H1 (cell line): ENCODE measurements at regions not wholly inside any gene's neighbourhood (a gene's known extent, or its start where the extent isn't known, plus 50 kb on each side); places are given as distances from the start of the nearest gene placed in this dataset.

Source experiments
- CTCF ChIA-PET: fragments of 300-600 bp; sonication (Branson Sonifier 250); formaldehyde crosslinking; loops from one replicate; lab custom pipeline; 2021; ENCODE audit not compliant: partially characterized antibody; lab: Charles Lee
- POLR2A ChIA-PET: fragments of 300-600 bp; sonication (Branson Sonifier 250); formaldehyde crosslinking; loops from one replicate; lab custom pipeline; 2021; ENCODE audit warnings: inconsistent platforms; ENCODE audit not compliant: partially characterized antibody; lab: Charles Lee
- DNase-seq, 2 experiments: peaks; one replicate each; pipeline versions ENCODE4 v3.0.0 to v3.0.0-alpha.2; 2010 to 2022; ENCODE audit warnings: low spot score in 2 of 2, low read depth in 1 of 2, mixed read lengths in 1 of 2
- FAIRE-seq: peaks from 2 replicates; lab custom pipeline; 2011; peaks lifted over from hg19 to GRCh38; lab: Jason Lieb, UNC
- H2AFZ ChIP-seq: 2 replicates; pipeline ENCODE4 v1.8.1; 2012; ENCODE audit warnings: low read length, inconsistent platforms
- H2AK5ac ChIP-seq: 2 replicates; pipeline ENCODE4 v1.6.1; 2013; ENCODE audit warnings: low read depth, low read length
- H2BK120ac ChIP-seq: replicated peaks from 2 replicates; pipeline ENCODE3; 2013; ENCODE audit warnings: low read depth, low read length, inconsistent platforms
- H2BK12ac ChIP-seq: 2 replicates; pipeline ENCODE4 v1.6.1; 2013; ENCODE audit warnings: low read depth, low read length
- H2BK15ac ChIP-seq: 2 replicates; pipeline ENCODE4 v1.6.1; 2013; ENCODE audit warnings: low read length
- H2BK20ac ChIP-seq: 2 replicates; pipeline ENCODE4 v1.6.1; 2013; ENCODE audit warnings: low read length
- H2BK5ac ChIP-seq: 2 replicates; pipeline ENCODE4 v1.6.1; 2013; ENCODE audit warnings: low read depth, low read length
- H3K14ac ChIP-seq: 2 replicates; pipeline ENCODE4 v1.6.1; 2013; ENCODE audit warnings: inconsistent platforms; ENCODE audit not compliant: insufficient read length
- H3K18ac ChIP-seq: 2 replicates; pipeline ENCODE4 v1.6.1; 2013; ENCODE audit warnings: low read length; ENCODE audit errors: extremely low read depth
- H3K23ac ChIP-seq: 2 replicates; pipeline ENCODE4 v1.6.1; 2013; ENCODE audit warnings: inconsistent platforms; ENCODE audit not compliant: insufficient read length
- H3K23me2 ChIP-seq: 2 replicates; pipeline ENCODE4 v1.6.1; 2013; ENCODE audit warnings: low read depth, low read length
- H3K27ac ChIP-seq: 2 replicates; pipeline ENCODE4 v1.6.1; 2011; ENCODE audit warnings: low read depth, low read length, inconsistent platforms
- H3K27me3 ChIP-seq, 4 experiments: replicated peaks in 1 of 4; 1 replicate in 1 of 4; 2 replicates in 3 of 4; pipeline versions ENCODE4 v1.6.1 to v1.8.1; 2011 to 2013; ENCODE audit warnings: low read length in 3 of 4, mild to moderate bottlenecking in 3 of 4, inconsistent platforms in 2 of 4, mixed read lengths in 2 of 4, moderate library complexity in 1 of 4; ENCODE audit not compliant: control insufficient read depth in 3 of 4, insufficient read depth in 3 of 4; ENCODE audit errors: extremely low read depth in 1 of 4
- H3K36me3 ChIP-seq, 4 experiments: 2 replicates each; pipeline versions ENCODE4 v1.6.1 to v1.8.1; 2011 to 2013; ENCODE audit warnings: mild to moderate bottlenecking in 4 of 4, low read length in 3 of 4, moderate library complexity in 2 of 4, control low read depth in 1 of 4, inconsistent platforms in 1 of 4; ENCODE audit not compliant: insufficient read depth in 4 of 4, control insufficient read depth in 2 of 4
- H3K4ac ChIP-seq: replicated peaks from 2 replicates; pipeline ENCODE3; 2013; ENCODE audit warnings: low read length, low read depth, mixed read lengths, inconsistent platforms; ENCODE audit not compliant: insufficient read length
- H3K4me1 ChIP-seq, 4 experiments: replicated peaks in 1 of 4; 1 replicate in 1 of 4; 2 replicates in 3 of 4; pipeline versions ENCODE4 v1.6.1 to v1.8.1; 2011 to 2013; ENCODE audit warnings: low read length in 3 of 4, inconsistent platforms in 2 of 4, mixed read lengths in 1 of 4; ENCODE audit not compliant: insufficient read depth in 4 of 4, control insufficient read depth in 3 of 4
- H3K4me2 ChIP-seq, 2 experiments: 2 replicates each; pipeline versions ENCODE4 v1.6.1 to v1.8.1; 2011 to 2013; ENCODE audit warnings: low read depth in 2 of 2, low read length in 2 of 2, control low read depth in 1 of 2, inconsistent platforms in 1 of 2, mild to moderate bottlenecking in 1 of 2; ENCODE audit not compliant: insufficient read depth in 1 of 2
- H3K4me3 ChIP-seq, 4 experiments: fragments of 200-600, 300-600 bp in 1 of 4; sonication (generic), shearing (Covaris generic), sonication (Bioruptor Twin) in 1 of 4; 2 replicates each; pipeline versions ENCODE4 v1.5.1 to v1.8.1; 2011 to 2016; ENCODE audit warnings: low read length in 4 of 4, low read depth in 3 of 4, control low read depth in 2 of 4, inconsistent platforms in 2 of 4, mild to moderate bottlenecking in 2 of 4, mixed read lengths in 1 of 4, moderate library complexity in 1 of 4; ENCODE audit not compliant: insufficient read depth in 2 of 4; ENCODE audit errors: extremely low read depth in 1 of 4
- H3K56ac ChIP-seq: replicated peaks from 2 replicates; pipeline ENCODE3; 2013; ENCODE audit warnings: low read depth, mild to moderate bottlenecking, mixed read lengths, low read length, inconsistent platforms; ENCODE audit not compliant: insufficient read length
- H3K79me1 ChIP-seq: 2 replicates; pipeline ENCODE4 v1.6.1; 2013; ENCODE audit warnings: low read depth, low read length, control low read depth
- H3K79me2 ChIP-seq, 2 experiments: 2 replicates each; pipeline versions ENCODE4 v1.6.1 to v1.8.1; 2012 to 2013; ENCODE audit warnings: low read length in 2 of 2, mild to moderate bottlenecking in 2 of 2, inconsistent platforms in 1 of 2; ENCODE audit not compliant: insufficient read depth in 2 of 2, control insufficient read depth in 1 of 2
- H3K9ac ChIP-seq, 4 experiments: replicated peaks in 1 of 4; 1 replicate in 1 of 4; 2 replicates in 3 of 4; pipeline versions ENCODE4 v1.6.1 to v1.8.1; 2011 to 2013; ENCODE audit warnings: low read depth in 3 of 4, low read length in 3 of 4, control low read depth in 2 of 4, mild to moderate bottlenecking in 2 of 4, moderate library complexity in 2 of 4, inconsistent platforms in 1 of 4; ENCODE audit errors: extremely low read depth in 1 of 4
- H3K9me3 ChIP-seq, 2 experiments: 2 replicates each; pipeline versions ENCODE4 v1.6.1 to v1.8.1; 2012 to 2013; ENCODE audit warnings: mild to moderate bottlenecking in 2 of 2, moderate library complexity in 2 of 2, control low read depth in 1 of 2, inconsistent platforms in 1 of 2, low read depth in 1 of 2, low read length in 1 of 2, mixed read lengths in 1 of 2; ENCODE audit not compliant: insufficient read depth in 2 of 2
- H4K20me1 ChIP-seq, 2 experiments: replicated peaks in 1 of 2; 2 replicates each; pipeline versions ENCODE3 to v1.8.1; 2011 to 2013; ENCODE audit warnings: inconsistent platforms in 2 of 2, low read length in 2 of 2, mild to moderate bottlenecking in 1 of 2; ENCODE audit not compliant: insufficient read depth in 2 of 2, control insufficient read depth in 1 of 2
- H4K5ac ChIP-seq: 2 replicates; pipeline ENCODE4 v1.6.1; 2013; ENCODE audit warnings: low read length, low read depth, mixed read lengths, inconsistent platforms; ENCODE audit not compliant: insufficient read length
- H4K8ac ChIP-seq: 2 replicates; pipeline ENCODE4 v1.8.0; 2013; ENCODE audit warnings: mild to moderate bottlenecking, moderate library complexity, low read length, inconsistent platforms; ENCODE audit not compliant: insufficient read depth; ENCODE audit errors: extremely low read depth
- H4K91ac ChIP-seq: replicated peaks from 2 replicates; pipeline ENCODE3; 2013; ENCODE audit warnings: low read length, mixed read lengths, inconsistent platforms; ENCODE audit not compliant: insufficient read length
- BCL11A ChIP-seq, 2 experiments: IDR thresholded peaks; one replicate each; pipeline ENCODE4 v1.6.1; 2011; ENCODE audit warnings: low read depth in 2 of 2, low read length in 2 of 2, mild to moderate bottlenecking in 2 of 2
- EP300 ChIP-seq, 2 experiments: IDR thresholded peaks; 1 replicate in 1 of 2; 2 replicates in 1 of 2; pipeline ENCODE4 v1.6.1; 2011 to 2012; ENCODE audit warnings: low read depth in 2 of 2, low read length in 2 of 2, mild to moderate bottlenecking in 2 of 2, borderline replicate concordance in 1 of 2, inconsistent platforms in 1 of 2, moderate library complexity in 1 of 2
- GABPA ChIP-seq: IDR thresholded peaks from 2 replicates; pipeline ENCODE4 v1.6.1; 2011; ENCODE audit warnings: mild to moderate bottlenecking, low read length, moderate library complexity, borderline replicate concordance; ENCODE audit not compliant: insufficient read depth
- GTF2F1 ChIP-seq: IDR thresholded peaks from 2 replicates; pipeline ENCODE4 v1.6.1; 2012; ENCODE audit warnings: low read depth, low read length, improper control_type of control experiment, borderline replicate concordance
- HDAC2 ChIP-seq, 2 experiments: fragments of 300-600 bp in 1 of 2; sonication (generic) in 1 of 2; IDR thresholded peaks; 2 replicates each; pipeline ENCODE4 v1.6.1; 2011 to 2012; ENCODE audit warnings: low read depth in 2 of 2, low read length in 2 of 2, mild to moderate bottlenecking in 2 of 2, moderate library complexity in 2 of 2, borderline replicate concordance in 1 of 2, inconsistent platforms in 1 of 2
- KDM4A ChIP-seq: IDR thresholded peaks from one replicate; pipeline ENCODE4 v1.7.1; 2012; ENCODE audit warnings: low read depth, mild to moderate bottlenecking, moderate library complexity, low read length, inconsistent platforms; ENCODE audit not compliant: severe bottlenecking
- NANOG ChIP-seq: IDR thresholded peaks from 2 replicates; pipeline ENCODE4 v1.6.1; 2011; ENCODE audit warnings: low read length, low read depth, mild to moderate bottlenecking, inconsistent platforms; ENCODE audit not compliant: insufficient read depth, poor library complexity, severe bottlenecking
- PHF8 ChIP-seq: fragments of 200-600 bp; sonication (generic); conservative IDR thresholded peaks from 2 replicates; pipeline ENCODE4 v1.7.1; 2012; ENCODE audit warnings: low read depth, mild to moderate bottlenecking, inconsistent platforms, low read length, moderate library complexity
- SIRT6 ChIP-seq: IDR thresholded peaks from one replicate; pipeline ENCODE4 v1.7.1; 2012; ENCODE audit warnings: low read length, inconsistent platforms
- TCF12 ChIP-seq: IDR thresholded peaks from 2 replicates; pipeline ENCODE4 v1.6.1; 2011; ENCODE audit warnings: low read depth, mild to moderate bottlenecking, low read length
- YY1 ChIP-seq: IDR thresholded peaks from 2 replicates; pipeline ENCODE4 v1.6.1; 2011; ENCODE audit warnings: low read depth, mild to moderate bottlenecking, low read length
- WGBS, 2 experiments: shearing (Covaris generic) in 1 of 2; methylation state at CpG; one replicate each; pipeline versions ENCODE4 v1.1.6 to v1.1.7; 2013 to 2015; ENCODE audit warnings: low lambda C conversion rate in 2 of 2, mixed read lengths in 2 of 2, inconsistent platforms in 1 of 2, low coverage in 1 of 2, missing lambda C conversion rate in 1 of 2; ENCODE audit not compliant: insufficient replicate concordance in 2 of 2, insufficient coverage in 1 of 2, insufficient read length in 1 of 2; ENCODE audit errors: extremely low coverage in 1 of 2, missing lambda C conversion rate in 1 of 2; 5-methylcytosine and 5-hydroxymethylcytosine counted together
- TF ChIP-seq, protein P1 (sequence below): IDR thresholded peaks from 2 replicates; pipeline ENCODE4 v1.6.1; 2011; ENCODE audit warnings: low read depth, mild to moderate bottlenecking, low read length; ENCODE audit not compliant: insufficient read depth
- TF ChIP-seq, protein P2 (sequence below): IDR thresholded peaks from 2 replicates; pipeline ENCODE4 v1.6.1; 2011; ENCODE audit warnings: low read length, improper control_type of control experiment

DNA sequence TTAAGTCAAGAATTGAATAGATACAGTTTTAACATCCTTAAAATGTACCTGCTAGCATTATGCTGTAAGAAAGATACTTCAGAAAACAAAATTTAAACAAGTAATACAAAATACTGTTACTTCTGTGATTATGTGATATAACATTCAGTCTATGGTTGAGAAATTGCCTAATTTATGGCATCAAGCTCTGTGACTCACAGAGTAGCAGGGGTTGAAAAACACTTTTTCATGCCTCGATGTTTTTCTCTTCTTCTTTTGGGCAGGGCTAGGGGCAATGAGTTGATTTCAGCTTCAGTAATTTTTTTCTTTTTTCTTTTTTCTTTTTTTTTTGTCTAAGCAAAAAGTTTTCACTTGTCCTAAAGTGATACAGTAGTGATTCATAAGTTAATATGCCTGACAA lies 209.2 kb downstream of the MBL2 start:
- H3K27ac ChIP-seq = no peak overlapping the region
- no peak overlapping the region for H2BK20ac ChIP-seq
- CTCF ChIA-PET = no interaction called here
- no peak overlapping the region for H3K14ac ChIP-seq
- H3K4me2 ChIP-seq = no peak overlapping the region
- H3K79me2 ChIP-seq = no peaks in the 10 kb centered on the region
- H3K4ac ChIP-seq = no peak overlapping the region
- no peak overlapping the region for H4K5ac ChIP-seq
- H3K23me2 ChIP-seq = no peaks in the 10 kb centered on the region
- FAIRE-seq (no peak), DNase-seq (no peak)
- no peak overlapping the region for H2BK15ac ChIP-seq
- no peak overlapping the region for H2BK5ac ChIP-seq
- no peak overlapping the region for H3K9ac ChIP-seq
- H2AFZ ChIP-seq = no peak overlapping the region
- H3K18ac ChIP-seq = no peak overlapping the region
- H3K4me3 ChIP-seq = no peak overlapping the region
- no peaks in the 10 kb centered on the region for H3K4me1 ChIP-seq
- no peaks in the 10 kb centered on the region for H3K9me3 ChIP-seq
- H4K8ac ChIP-seq = no peak overlapping the region
- no peak overlapping the region for H2BK12ac ChIP-seq
- H3K27me3 ChIP-seq = no peaks in the 10 kb centered on the region
- H3K79me1 ChIP-seq = no peaks in the 10 kb centered on the region
- no peak overlapping the region for H4K91ac ChIP-seq
- WGBS, 2 experiments = 72% methylated on average over 1 of the region's 1 CpG; no CpG with 5 or more reads in 1 of the 2 experiments
- POLR2A ChIA-PET = no interaction called here
- H4K20me1 ChIP-seq = no peaks in the 10 kb centered on the region
- no peak overlapping the region for H3K56ac ChIP-seq
- H3K36me3 ChIP-seq = no peaks in the 10 kb centered on the region
- H2BK120ac ChIP-seq = no peak overlapping the region
- H2AK5ac ChIP-seq = no peak overlapping the region
- H3K23ac ChIP-seq = no peak overlapping the region
- TF ChIP-seq PHF8 = no peak
- no peak for TF ChIP-seq TCF12
- TF ChIP-seq EP300 (IDR thresholded peaks at IDR 0.05; ENCODE audit: borderline replicate concordance in 1 of 2, low read depth in 2 of 2, low read length in 2 of 2) = no peak
- TF ChIP-seq BCL11A (IDR thresholded peaks at IDR 0.05; ENCODE audit: low read depth in 2 of 2, low read length in 2 of 2) = no peak
- TF ChIP-seq GABPA = no peak
- TF ChIP-seq, protein P1, sequence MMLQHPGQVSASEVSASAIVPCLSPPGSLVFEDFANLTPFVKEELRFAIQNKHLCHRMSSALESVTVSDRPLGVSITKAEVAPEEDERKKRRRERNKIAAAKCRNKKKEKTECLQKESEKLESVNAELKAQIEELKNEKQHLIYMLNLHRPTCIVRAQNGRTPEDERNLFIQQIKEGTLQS = no peak
- no peak for TF ChIP-seq HDAC2 (IDR thresholded peaks at IDR 0.05; ENCODE audit: borderline replicate concordance in 1 of 2, low read depth in 2 of 2, low read length in 2 of 2)
- TF ChIP-seq, protein P2, sequence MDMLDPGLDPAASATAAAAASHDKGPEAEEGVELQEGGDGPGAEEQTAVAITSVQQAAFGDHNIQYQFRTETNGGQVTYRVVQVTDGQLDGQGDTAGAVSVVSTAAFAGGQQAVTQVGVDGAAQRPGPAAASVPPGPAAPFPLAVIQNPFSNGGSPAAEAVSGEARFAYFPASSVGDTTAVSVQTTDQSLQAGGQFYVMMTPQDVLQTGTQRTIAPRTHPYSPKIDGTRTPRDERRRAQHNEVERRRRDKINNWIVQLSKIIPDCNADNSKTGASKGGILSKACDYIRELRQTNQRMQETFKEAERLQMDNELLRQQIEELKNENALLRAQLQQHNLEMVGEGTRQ = no peak
- no peak for TF ChIP-seq KDM4A
- no peak for TF ChIP-seq GTF2F1
- no peak for TF ChIP-seq SIRT6
- TF ChIP-seq YY1 = no peak
- TF ChIP-seq NANOG = no peak
